ELF-1 (cell line): ENCODE measurements at regions not wholly inside any gene's neighbourhood (a gene's known extent, or its start where the extent isn't known, plus 50 kb on each side); places are given as distances from the start of the nearest gene placed in this dataset.

ENCODE experiments used
- DNase-seq: peaks from one replicate; pipeline ENCODE4 v3.0.0-alpha.2; 2016; ENCODE audit warnings: low read depth, low spot score

DNA sequence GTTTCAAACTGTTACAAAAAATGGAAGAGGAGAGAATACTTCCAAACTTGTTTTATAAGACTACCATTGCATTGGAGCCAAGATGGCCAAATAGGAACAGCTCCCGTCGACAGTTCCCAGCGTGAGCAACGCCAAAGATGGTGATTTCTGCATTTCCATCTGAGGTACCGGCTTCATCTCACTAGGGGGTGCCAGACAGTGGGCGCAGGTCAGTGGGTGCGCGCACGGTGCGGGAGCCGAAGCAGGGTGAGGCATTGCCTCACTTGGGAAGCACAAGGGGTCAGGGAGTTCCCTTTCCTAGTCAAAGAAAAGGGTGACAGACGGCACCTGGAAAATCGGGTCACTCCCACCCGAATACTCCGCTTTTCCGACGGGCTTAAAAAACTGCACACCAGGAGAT lies 149.7 kb upstream of the POF1B start:
- peak; percentile 72 for DNase-seq

DNA sequence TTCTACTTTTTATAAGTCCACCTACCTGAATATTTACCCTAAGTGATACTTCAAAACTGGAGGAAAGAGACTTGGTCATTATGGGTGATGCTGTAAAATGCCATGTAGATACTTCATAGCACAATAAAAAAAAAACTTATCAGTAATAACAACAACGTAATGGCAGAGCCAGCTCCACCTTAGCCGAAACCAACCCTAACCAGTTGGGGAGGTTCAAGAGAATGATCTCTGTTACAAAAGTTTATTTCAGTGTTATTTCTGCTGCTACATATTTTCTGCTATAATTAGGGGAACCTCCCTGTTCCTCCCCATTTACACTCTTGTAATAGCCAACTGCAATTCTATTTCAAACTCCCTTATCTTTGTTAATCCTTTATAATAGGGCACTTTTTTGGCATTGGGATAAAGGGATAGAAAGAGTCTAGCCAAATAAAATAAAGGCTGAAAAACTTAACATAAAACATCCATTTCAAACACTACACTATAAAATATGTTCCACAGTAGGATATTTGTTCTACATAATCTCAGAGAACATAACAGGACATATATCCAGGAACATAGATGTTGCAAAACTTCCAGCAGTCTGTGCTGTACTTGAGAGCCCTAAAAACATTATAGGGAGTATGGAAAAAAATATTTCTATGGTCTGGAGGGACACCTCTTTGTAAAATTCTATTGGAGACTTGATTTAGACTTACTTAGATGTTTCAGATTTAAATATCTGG lies 138.7 kb upstream of the POF1B start:
- no peak for DNase-seq

DNA sequence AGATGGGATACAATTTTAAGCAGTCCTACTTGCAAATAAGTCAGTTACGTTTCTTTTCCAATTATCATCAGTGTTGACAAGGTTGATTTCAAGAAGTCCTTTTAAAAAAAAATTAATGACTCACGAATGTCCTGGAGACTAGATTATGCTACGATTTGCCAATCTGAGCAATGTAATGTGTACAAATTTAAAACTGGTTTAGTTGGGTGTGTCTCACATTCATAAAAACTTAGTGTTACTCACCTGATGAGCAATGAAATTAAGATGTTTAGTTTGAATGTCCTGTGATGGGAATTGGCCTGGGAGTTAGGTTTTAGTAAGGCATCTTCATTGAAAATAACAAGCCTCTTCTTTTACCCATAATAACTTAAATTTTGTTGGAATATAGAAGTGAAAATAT lies 136.7 kb upstream of the POF1B start:
- DNase-seq, result no peak

DNA sequence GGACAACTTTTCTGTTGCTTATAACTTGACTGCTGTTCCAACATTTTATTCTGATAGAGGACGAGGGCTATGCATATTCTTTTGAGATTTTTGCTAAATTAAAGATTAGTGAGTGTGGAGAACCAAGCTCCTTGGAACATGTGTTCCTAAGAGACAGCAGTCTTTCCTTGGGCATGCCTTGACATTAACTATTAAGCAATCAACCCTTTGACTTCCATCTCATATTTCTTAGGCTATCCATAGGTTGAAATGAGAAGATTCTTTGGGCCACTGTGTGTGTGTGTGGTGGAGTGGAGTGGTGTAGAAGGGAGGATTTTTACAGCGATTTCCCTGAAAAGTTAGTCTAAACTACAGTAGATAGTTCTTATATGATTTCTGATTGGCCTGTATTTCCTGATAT lies 127.4 kb upstream of the POF1B start:
- DNase-seq, result no peak

DNA sequence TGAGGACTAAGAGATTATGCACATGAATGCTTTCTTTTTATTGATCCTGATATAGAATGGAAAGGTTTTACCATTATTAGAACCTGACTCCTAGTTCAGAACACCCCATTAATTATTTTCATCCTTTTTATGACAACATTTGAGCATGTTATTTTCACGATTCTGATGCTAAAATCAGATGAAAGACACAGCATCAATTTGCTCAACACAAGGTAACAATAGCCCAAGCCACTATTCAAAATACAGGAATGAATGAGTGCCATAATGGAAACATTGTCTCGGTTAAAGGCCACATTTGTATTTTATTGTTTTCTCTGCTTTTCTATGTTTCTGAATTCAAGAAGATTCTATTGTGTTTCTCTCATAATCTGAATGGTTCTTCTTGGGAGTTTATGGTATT lies 126.3 kb upstream of the POF1B start:
- no peak for DNase-seq

DNA sequence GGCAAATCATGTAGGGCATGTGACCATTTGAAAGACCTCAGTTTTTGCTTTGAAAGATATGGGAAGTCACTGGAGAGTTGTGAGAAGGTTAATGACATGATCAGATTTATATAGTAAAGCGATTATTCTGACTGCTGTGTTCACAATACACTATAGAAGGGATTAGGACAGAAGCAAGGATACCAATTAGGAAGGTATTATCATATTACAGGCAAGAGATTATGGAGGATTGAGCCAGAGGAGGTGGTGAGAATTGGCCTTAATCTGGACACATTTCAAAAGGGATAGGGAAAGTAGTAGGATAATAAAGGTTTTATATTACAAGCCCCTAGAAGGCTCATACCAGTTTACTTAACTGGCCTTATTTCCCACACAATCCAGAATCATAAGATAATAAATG lies 124.9 kb upstream of the POF1B start:
- no peak for DNase-seq

DNA sequence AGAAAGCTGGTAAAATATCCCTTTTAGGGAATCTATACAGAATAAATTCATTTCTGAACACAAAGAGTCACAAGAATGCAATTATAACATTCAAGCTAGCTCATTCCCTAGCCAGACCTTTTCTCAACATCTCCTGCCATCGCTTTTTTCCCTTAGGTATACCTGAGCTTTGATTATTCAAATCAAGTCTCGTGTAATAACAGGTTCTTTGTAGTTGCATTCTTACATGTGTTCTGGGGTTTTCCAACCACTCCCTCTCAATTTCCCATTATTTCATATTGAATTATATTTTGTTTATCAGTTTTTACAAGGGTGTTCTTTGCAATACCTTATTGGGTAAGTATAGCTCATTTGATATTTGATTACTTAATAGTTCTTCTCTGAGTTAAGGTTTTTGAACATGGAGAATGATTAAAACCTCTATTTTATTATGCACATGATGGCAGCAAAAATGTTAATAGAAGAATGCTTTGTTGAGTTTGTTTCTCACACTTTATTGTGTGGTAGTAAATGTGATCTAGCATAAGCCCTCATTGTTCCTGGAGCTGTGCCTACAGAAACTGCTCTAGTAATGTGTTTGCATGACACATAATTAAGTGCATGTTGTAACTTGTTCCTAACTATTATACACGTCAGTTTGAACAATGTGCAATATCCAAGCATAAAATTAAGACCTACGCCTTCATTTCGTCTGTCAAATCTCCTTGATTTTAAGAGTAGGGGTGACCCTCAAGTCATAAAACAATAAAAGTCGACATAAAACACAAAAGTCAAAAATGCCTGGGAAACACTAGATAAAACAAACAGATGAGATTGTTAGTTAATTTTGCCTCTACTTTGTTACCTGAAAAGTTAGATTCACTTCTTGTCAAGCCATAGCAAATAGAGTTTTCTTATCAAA lies 124.0 kb upstream of the POF1B start:
- DNase-seq, result no peak

DNA sequence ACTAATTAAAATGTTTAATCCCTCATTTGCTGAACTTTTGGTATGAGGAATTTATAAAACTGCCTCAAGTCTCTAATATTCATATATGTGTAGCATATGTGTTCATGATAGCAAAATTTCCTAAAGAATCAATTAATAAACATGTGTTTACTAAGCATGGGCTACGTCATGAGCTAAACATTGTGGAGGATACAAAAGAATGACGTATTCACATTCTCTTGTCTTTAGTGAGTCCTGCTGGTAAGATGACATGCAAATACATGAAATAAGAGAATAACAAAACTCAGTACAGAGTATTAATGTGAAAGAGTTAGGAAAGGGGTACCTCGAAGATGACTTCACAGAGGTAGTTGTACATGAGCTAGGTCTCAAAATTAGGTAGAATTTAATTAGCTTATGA lies 121.9 kb upstream of the POF1B start:
- DNase-seq, result no peak

DNA sequence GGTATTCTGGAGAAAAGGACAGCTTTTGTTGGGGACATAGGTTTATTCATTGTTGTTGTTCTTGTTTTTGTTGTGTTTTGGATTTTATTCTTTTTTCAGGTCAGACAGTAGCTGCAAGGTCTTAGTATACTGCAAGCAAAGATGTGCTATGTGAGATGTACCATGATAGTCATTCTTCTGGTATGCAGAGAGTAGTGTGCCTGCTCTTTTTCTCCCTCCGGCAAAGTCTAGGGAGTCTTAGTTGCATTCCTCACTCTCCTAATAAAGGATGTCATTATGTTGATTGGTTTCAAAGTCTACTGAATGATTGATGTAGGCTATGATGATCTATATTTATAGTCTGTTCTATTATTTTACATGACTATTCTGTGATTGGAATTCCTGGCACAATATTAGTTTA lies 119.9 kb upstream of the POF1B start:
- peak; percentile 14 for DNase-seq

DNA sequence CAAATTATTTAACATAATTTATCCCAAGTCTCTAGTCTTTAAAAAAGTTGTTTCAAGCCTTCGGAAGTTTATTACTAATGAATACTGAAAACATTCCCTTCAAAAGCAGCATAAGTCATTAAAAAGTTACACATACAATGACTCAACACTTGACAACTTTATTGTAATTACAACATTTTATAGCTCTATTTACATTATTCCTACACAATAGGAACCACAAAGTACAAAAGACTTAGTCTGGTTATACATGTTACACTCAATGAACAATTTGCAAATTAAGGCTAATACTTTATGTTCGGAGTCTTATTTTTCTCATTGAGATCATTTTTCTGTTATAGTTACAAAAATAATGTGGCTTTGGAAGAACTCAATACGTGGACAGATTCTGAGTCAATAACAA lies 114.4 kb upstream of the POF1B start:
- no peak for DNase-seq

DNA sequence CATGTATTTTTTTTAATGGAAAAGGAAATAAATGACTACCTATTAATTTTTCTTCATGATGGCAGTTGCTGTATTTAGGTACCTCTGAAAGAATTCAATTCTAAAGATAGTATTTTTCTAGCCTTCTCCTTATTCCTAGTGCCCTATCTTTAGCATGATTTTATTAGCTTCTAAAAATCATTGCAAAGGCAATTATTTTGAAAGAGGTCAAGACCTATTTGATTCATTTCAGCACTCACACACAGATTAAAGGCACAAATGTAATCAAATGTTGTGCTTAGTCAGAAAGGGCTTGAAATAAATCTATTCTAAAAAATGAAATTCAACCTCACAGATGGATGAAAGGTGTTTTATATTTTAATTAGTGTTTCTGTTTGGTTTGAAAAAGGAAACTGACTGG lies 74.8 kb upstream of the POF1B start:
- no peak for DNase-seq

DNA sequence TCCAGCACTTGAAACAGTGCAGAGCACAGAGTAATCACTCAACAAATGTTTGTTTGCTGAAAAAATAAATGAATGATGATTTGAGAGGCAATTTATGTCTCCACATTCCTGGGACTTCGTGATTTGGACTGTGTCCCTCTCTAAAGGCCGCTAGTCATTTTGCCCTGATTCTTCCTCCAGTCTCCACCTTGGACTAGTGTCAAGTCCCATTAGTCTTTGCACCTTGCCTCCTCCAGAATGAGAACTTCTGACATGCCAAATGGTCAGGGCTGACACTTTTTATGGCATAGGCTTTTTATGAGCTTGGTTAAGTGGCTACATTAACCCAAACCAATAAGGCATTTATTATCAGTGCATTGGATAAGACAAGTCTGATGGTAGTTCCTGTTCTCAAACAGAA lies 65.1 kb upstream of the POF1B start:
- DNase-seq, result no peak
